SU-DHL-6 (cell line): ENCODE measurements at regions not wholly inside any gene's neighbourhood (a gene's known extent, or its start where the extent isn't known, plus 50 kb on each side); places are given as distances from the start of the nearest gene placed in this dataset.

Experiments used
- CTCF ChIP-seq: fragments of 200-600 bp; sonication (generic); IDR thresholded peaks from one replicate; pipeline ENCODE4 v1.5.1; 2017; ENCODE audit warnings: antibody characterized with exemption, mild to moderate bottlenecking, low read length, moderate library complexity; ENCODE audit not compliant: insufficient read depth, poor library complexity, severe bottlenecking
- EZH2phosphoT487 ChIP-seq: fragments of 200-600 bp; sonication (generic), shearing (Covaris generic); conservative IDR thresholded peaks from 2 replicates; pipeline ENCODE4 v1.6.1; 2018; ENCODE audit warnings: mild to moderate bottlenecking, antibody characterized with exemption, low read length, moderate library complexity, mixed read lengths

- TF ChIP-seq CTCF (no peak), EZH2phosphoT487 (no peak)
Observed at GRCh38 chr5:125847561-125847960, 575.6 kb upstream of the GRAMD2B start.
